ENCODE measurements at regions not wholly inside any gene's neighbourhood (a gene's known extent, or its start where the extent isn't known, plus 50 kb on each side); places are given as distances from the start of the nearest gene placed in this dataset.

- TF ChIP-seq ZNF260 (CRISPR knock-in tag; IDR thresholded peaks at IDR 0.05; ENCODE audit: borderline replicate concordance, low read depth) (0 out of 2 replicates have a peak, but pooled peaks have one; percentile 52), ZBTB2 (CRISPR knock-in tag; IDR thresholded peaks at IDR 0.05; ENCODE audit: low read depth) (peak; percentile 82), ZNF160 (CRISPR knock-in tag; IDR thresholded peaks at IDR 0.05) (peak; percentile 95), REPIN1 (CRISPR knock-in tag; IDR thresholded peaks at IDR 0.05; ENCODE audit: borderline replicate concordance, low read depth) (peak; percentile 98), ZNF512B (CRISPR knock-in tag; IDR thresholded peaks at IDR 0.05; ENCODE audit: borderline replicate concordance) (peak; percentile 70), FOXK1 (CRISPR knock-in tag; IDR thresholded peaks at IDR 0.05; ENCODE audit: borderline replicate concordance, low read depth) (peak; percentile 100), U2AF2 (IDR thresholded peaks at IDR 0.05; ENCODE audit: low read depth, low read length) (peak; percentile 86; the same call in 1 of the 2 replicates), ZGPAT (CRISPR knock-in tag; IDR thresholded peaks at IDR 0.05) (peak; percentile 100), TBP (CRISPR knock-in tag; IDR thresholded peaks at IDR 0.05) (no peak; the same call in 1 of the 2 replicates), BCLAF1 (IDR thresholded peaks at IDR 0.05) (no peak), XBP1 (CRISPR knock-in tag; IDR thresholded peaks at IDR 0.05) (peak; percentile 74; the same call in 1 of the 2 replicates), ZSCAN29 (CRISPR knock-in tag; conservative IDR thresholded peaks at IDR 0.05) (peak; percentile 98), ZNF337 (CRISPR knock-in tag; IDR thresholded peaks at IDR 0.05; ENCODE audit: borderline replicate concordance, low read depth) (peak; percentile 94), ZNF670 (CRISPR knock-in tag; IDR thresholded peaks at IDR 0.05; ENCODE audit: borderline replicate concordance) (peak; percentile 39; the same call in 1 of the 2 replicates), ZSCAN30 (CRISPR knock-in tag; IDR thresholded peaks at IDR 0.05) (peak; percentile 83; the same call in 1 of the 2 replicates), ZSCAN12 (CRISPR knock-in tag; IDR thresholded peaks at IDR 0.05) (no peak), ZNF597 (CRISPR knock-in tag; IDR thresholded peaks at IDR 0.05) (no peak)
Observed at GRCh38 chr6:167676000-167676665, 150.6 kb upstream of the AFDN start (continued).
